Trophoblast cell (in vitro differentiated cells and primary cell): ENCODE measurements at regions not wholly inside any gene's neighbourhood (a gene's known extent, or its start where the extent isn't known, plus 50 kb on each side); places are given as distances from the start of the nearest gene placed in this dataset.

Experiments used
- DNase-seq, 2 donors: peaks; one replicate each; pipeline ENCODE4 v3.0.0-alpha.2; 2016
- H2AFZ ChIP-seq: 2 replicates; pipeline ENCODE4 v1.6.1; 2013; ENCODE audit warnings: low read length, moderate library complexity, mild to moderate bottlenecking; ENCODE audit not compliant: insufficient read depth, poor library complexity
- H2AK5ac ChIP-seq: 2 replicates; pipeline ENCODE4 v1.6.1; 2013; ENCODE audit warnings: mild to moderate bottlenecking, low read length
- H2BK120ac ChIP-seq: 2 replicates; pipeline ENCODE4 v1.6.1; 2013; ENCODE audit warnings: low read length, mild to moderate bottlenecking, moderate library complexity; ENCODE audit not compliant: insufficient read depth, poor library complexity
- H2BK12ac ChIP-seq: 2 replicates; pipeline ENCODE4 v1.6.1; 2013; ENCODE audit warnings: mild to moderate bottlenecking, low read length, moderate library complexity
- H2BK5ac ChIP-seq: 2 replicates; pipeline ENCODE4 v1.6.1; 2013; ENCODE audit warnings: low read length, low read depth, moderate library complexity, mild to moderate bottlenecking; ENCODE audit not compliant: poor library complexity
- H3K14ac ChIP-seq: 2 replicates; pipeline ENCODE4 v1.6.1; 2013; ENCODE audit warnings: mild to moderate bottlenecking, low read length
- H3K18ac ChIP-seq: 2 replicates; pipeline ENCODE4 v1.6.1; 2013; ENCODE audit warnings: mild to moderate bottlenecking, low read length
- H3K23ac ChIP-seq: 2 replicates; pipeline ENCODE4 v1.6.1; 2013; ENCODE audit warnings: low read length
- H3K27ac ChIP-seq: 2 replicates; pipeline ENCODE4 v1.5.1; 2013; ENCODE audit warnings: low read depth, mild to moderate bottlenecking, inconsistent platforms, low read length, moderate library complexity
- H3K27me3 ChIP-seq: 2 replicates; pipeline ENCODE4 v1.6.1; 2013; ENCODE audit warnings: inconsistent platforms, mild to moderate bottlenecking, low read length, moderate library complexity; ENCODE audit not compliant: insufficient read depth
- H3K36me3 ChIP-seq, 2 experiments: 1 replicate in 1 of 2; 2 replicates in 1 of 2; pipeline ENCODE4 v1.6.1; 2013; ENCODE audit warnings: low read length in 2 of 2, mild to moderate bottlenecking in 2 of 2, moderate library complexity in 1 of 2; ENCODE audit not compliant: insufficient read depth in 2 of 2, control insufficient read depth in 1 of 2
- H3K4ac ChIP-seq: 2 replicates; pipeline ENCODE4 v1.6.1; 2013; ENCODE audit warnings: low read depth, mild to moderate bottlenecking, low read length, moderate library complexity
- H3K4me1 ChIP-seq, 2 experiments: 1 replicate in 1 of 2; 2 replicates in 1 of 2; pipeline ENCODE4 v1.6.1; 2013; ENCODE audit warnings: low read length in 2 of 2, mild to moderate bottlenecking in 2 of 2, moderate library complexity in 1 of 2; ENCODE audit not compliant: insufficient read depth in 2 of 2, control insufficient read depth in 1 of 2
- H3K4me2 ChIP-seq: 2 replicates; pipeline ENCODE4 v1.6.1; 2013; ENCODE audit warnings: inconsistent platforms, mild to moderate bottlenecking, low read length, moderate library complexity
- H3K4me3 ChIP-seq: 2 replicates; pipeline ENCODE4 v1.5.1; 2013; ENCODE audit warnings: mild to moderate bottlenecking, low read depth, low read length, inconsistent platforms
- H3K79me1 ChIP-seq: one replicate; pipeline ENCODE4 v1.6.1; 2013; ENCODE audit warnings: low read length
- H3K79me2 ChIP-seq: 2 replicates; pipeline ENCODE4 v1.6.1; 2013; ENCODE audit warnings: low read length, mild to moderate bottlenecking; ENCODE audit not compliant: control insufficient read depth, insufficient read depth, poor library complexity
- H3K9ac ChIP-seq: 2 replicates; pipeline ENCODE4 v1.6.1; 2013; ENCODE audit warnings: mild to moderate bottlenecking, low read length
- H3K9me3 ChIP-seq: 2 replicates; pipeline ENCODE4 v1.6.1; 2013; ENCODE audit warnings: low read depth, mild to moderate bottlenecking, control low read depth, inconsistent platforms, low read length; ENCODE audit not compliant: insufficient read depth
- H4K12ac ChIP-seq: 2 replicates; pipeline ENCODE4 v1.6.1; 2013; ENCODE audit warnings: low read depth, mild to moderate bottlenecking, low read length, moderate library complexity
- H4K8ac ChIP-seq: 2 replicates; pipeline ENCODE4 v1.6.1; 2013; ENCODE audit warnings: low read depth, mild to moderate bottlenecking, low read length, moderate library complexity
- H4K91ac ChIP-seq: one replicate; pipeline ENCODE4 v1.6.1; 2013; ENCODE audit warnings: low read depth, mild to moderate bottlenecking, low read length, moderate library complexity
- WGBS: extraction: QIAGEN DNeasy Blood & Tissue Kit; methylation state at CpG from one replicate; pipeline ENCODE4 v1.1.7; 2013; ENCODE audit warnings: missing lambda C conversion rate; ENCODE audit not compliant: insufficient read length, insufficient coverage; ENCODE audit errors: extremely low coverage; 5-methylcytosine and 5-hydroxymethylcytosine counted together

DNA sequence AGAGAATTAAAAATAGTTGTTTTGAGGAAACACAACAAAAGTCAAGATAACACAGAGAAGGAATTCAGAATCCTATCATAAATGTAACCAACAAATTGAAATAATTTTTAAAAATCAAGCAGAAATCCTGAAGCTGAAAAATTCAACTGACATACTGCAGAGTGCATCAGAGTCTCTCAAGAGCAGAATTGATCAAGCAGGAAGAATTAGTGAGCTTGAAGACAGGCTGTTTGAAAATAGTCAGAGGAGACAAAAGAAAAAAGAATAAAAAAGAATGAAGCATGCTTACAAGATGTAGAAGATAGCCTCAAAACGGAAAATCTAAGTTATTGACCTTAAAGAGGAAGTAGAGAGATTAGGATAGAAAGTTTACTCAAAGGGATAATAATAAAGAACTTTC is 65.8 kb upstream of the PPP2R5C start:
- H2AK5ac ChIP-seq: no peak overlapping the region
- H3K79me1 ChIP-seq: no peaks in the 10 kb centered on the region
- no peak overlapping the region for H3K4ac ChIP-seq
- no peaks in the 10 kb centered on the region for H3K79me2 ChIP-seq
- H2BK5ac ChIP-seq: no peak overlapping the region
- H3K9ac ChIP-seq: no peak overlapping the region
- no peak overlapping the region for H3K4me2 ChIP-seq
- H4K12ac ChIP-seq: no peak overlapping the region
- no peaks in the 10 kb centered on the region for H3K4me1 ChIP-seq
- no peak overlapping the region for H3K27ac ChIP-seq
- H4K8ac ChIP-seq: no peak overlapping the region
- no peak overlapping the region for H2AFZ ChIP-seq
- DNase-seq: no peak
- WGBS: no CpG with 5 or more reads among the region's 1 CpG
- H3K23ac ChIP-seq: no peak overlapping the region
- no peaks in the 10 kb centered on the region for H3K9me3 ChIP-seq
- no peak overlapping the region for H3K14ac ChIP-seq
- no peaks in the 10 kb centered on the region for H3K36me3 ChIP-seq
- no peak overlapping the region for H2BK120ac ChIP-seq
- no peak overlapping the region for H2BK12ac ChIP-seq
- H3K27me3 ChIP-seq: no peaks in the 10 kb centered on the region
- no peak overlapping the region for H3K18ac ChIP-seq
- H4K91ac ChIP-seq: no peak overlapping the region
- no peak overlapping the region for H3K4me3 ChIP-seq

DNA sequence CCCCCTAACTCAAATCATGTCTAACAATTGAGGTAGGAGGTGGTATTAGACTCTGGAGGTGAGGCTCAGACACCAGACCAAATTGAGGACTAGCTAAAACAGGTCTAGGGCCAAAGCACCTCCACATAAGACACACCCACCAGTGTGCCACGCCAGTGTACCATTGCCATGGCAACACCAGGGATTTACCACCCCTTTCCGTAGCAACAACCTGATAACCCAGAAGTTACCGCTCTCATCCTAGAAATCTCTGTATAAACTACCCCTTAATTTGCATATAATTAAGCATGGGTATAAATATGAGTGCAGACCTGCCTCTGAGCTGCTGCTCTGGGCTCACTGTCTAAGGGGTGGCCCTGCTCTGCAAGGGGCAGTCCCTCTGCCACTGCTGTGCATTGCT is 57.4 kb upstream of the PPP2R5C start:
- no peak overlapping the region for H2AK5ac ChIP-seq
- H3K23ac ChIP-seq: no peak overlapping the region
- peaks cover 4 to 9% of the 10 kb centered on the region in 2 experiments for H3K4me1 ChIP-seq
- no peak overlapping the region for H4K91ac ChIP-seq
- no peak for DNase-seq
- no peak overlapping the region for H4K12ac ChIP-seq
- H2AFZ ChIP-seq: no peak overlapping the region
- H3K79me1 ChIP-seq: peaks cover 3% of the 10 kb centered on the region
- H3K9me3 ChIP-seq: peaks cover 7% of the 10 kb centered on the region
- no peak overlapping the region for H3K4me3 ChIP-seq
- H3K9ac ChIP-seq: no peak overlapping the region
- H2BK120ac ChIP-seq: no peak overlapping the region
- H2BK5ac ChIP-seq: no peak overlapping the region
- peaks cover 5% of the 10 kb centered on the region for H3K27me3 ChIP-seq
- no peak overlapping the region for H3K18ac ChIP-seq
- H4K8ac ChIP-seq: no peak overlapping the region
- H3K4me2 ChIP-seq: no peak overlapping the region
- no CpG with 5 or more reads among the region's 3 CpGs for WGBS
- no peaks in the 10 kb centered on the region for H3K36me3 ChIP-seq
- H3K14ac ChIP-seq: no peak overlapping the region
- H3K27ac ChIP-seq: no peak overlapping the region
- no peaks in the 10 kb centered on the region for H3K79me2 ChIP-seq
- H2BK12ac ChIP-seq: no peak overlapping the region
- H3K4ac ChIP-seq: no peak overlapping the region

GRCh38 chr14:101705733-101706508 is 55.6 kb upstream of the PPP2R5C start:
- no peak overlapping the region for H2AK5ac ChIP-seq
- peak overlapping the region; percentile 37 for H2AFZ ChIP-seq
- WGBS: no CpG with 5 or more reads among the region's 73 CpGs
- peak overlapping the region; percentile 66 for H4K12ac ChIP-seq
- no peak overlapping the region for H3K4ac ChIP-seq
- no peak overlapping the region for H3K14ac ChIP-seq
- peak overlapping the region; percentile 22 for H2BK12ac ChIP-seq
- peak; percentile 76 to 94 for DNase-seq
- no peak overlapping the region for H2BK5ac ChIP-seq
- H3K79me1 ChIP-seq: peaks cover 3% of the 10 kb centered on the region
- H3K9me3 ChIP-seq: peaks cover 7% of the 10 kb centered on the region
- H3K4me3 ChIP-seq: no peak overlapping the region
- no peak overlapping the region for H2BK120ac ChIP-seq
- peaks cover 4 to 10% of the 10 kb centered on the region in 2 experiments for H3K4me1 ChIP-seq
- no peaks in the 10 kb centered on the region for H3K79me2 ChIP-seq
- H3K27ac ChIP-seq: no peak overlapping the region
- H3K9ac ChIP-seq: no peak overlapping the region
- H3K18ac ChIP-seq: no peak overlapping the region
- H3K4me2 ChIP-seq: peak overlapping the region; percentile 64
- H4K91ac ChIP-seq: peak overlapping the region; percentile 13
- no peak overlapping the region for H4K8ac ChIP-seq
- H3K27me3 ChIP-seq: peaks cover 5% of the 10 kb centered on the region
- H3K36me3 ChIP-seq: no peaks in the 10 kb centered on the region
- H3K23ac ChIP-seq: no peak overlapping the region

DNA sequence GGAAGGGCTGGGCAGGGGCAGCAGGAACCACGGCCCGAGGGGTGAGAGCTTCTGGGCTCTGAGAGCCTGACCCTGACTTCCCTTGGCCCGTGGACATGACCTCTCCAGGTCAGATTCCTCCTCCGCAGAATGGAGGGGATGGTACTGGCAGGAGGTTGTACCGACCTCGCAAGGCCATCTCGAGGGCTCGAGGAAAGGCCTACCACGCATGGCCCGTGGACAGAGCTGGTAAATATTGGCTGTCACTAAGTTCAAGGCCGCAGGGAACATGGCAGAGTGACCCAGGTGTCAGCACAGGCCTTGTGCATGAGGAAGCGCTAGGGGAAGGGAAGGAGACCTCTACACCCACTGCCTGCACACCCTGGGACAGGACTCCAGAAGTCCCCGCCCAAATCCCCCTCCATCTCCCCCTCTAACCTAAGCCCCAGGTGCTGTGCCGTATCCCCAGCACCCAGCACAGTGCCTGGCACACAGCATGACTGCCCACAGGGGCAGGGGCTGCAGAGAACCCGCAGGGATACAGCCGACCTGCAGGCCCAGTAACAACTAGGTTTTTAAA is 54.9 kb upstream of the PPP2R5C start:
- Histone ChIP-seq H3K4me3 (no peak overlapping the region), H3K79me1 (peaks cover 3% of the 10 kb centered on the region), H2BK120ac (no peak overlapping the region), H2AK5ac (no peak overlapping the region), H3K79me2 (no peaks in the 10 kb centered on the region), H3K4me2 (no peak overlapping the region), H3K4me1 (peaks cover 11 to 16% of the 10 kb centered on the region in 2 experiments), H4K8ac (no peak overlapping the region), H3K9me3 (peaks cover 7% of the 10 kb centered on the region), H2AFZ (no peak overlapping the region), H3K23ac (no peak overlapping the region), H2BK12ac (no peak overlapping the region), H4K12ac (no peak overlapping the region), H3K14ac (no peak overlapping the region), H4K91ac (no peak overlapping the region), H2BK5ac (no peak overlapping the region), H3K4ac (no peak overlapping the region), H3K27ac (no peak overlapping the region), H3K27me3 (peaks cover 5% of the 10 kb centered on the region), H3K18ac (no peak overlapping the region), H3K9ac (no peak overlapping the region), H3K36me3 (no peaks in the 10 kb centered on the region)
- DNase-seq: no peak
- no CpG with 5 or more reads among the region's 16 CpGs for WGBS
